MV-4-11 (cell line): ENCODE measurements at regions not wholly inside any gene's neighbourhood (a gene's known extent, or its start where the extent isn't known, plus 50 kb on each side); places are given as distances from the start of the nearest gene placed in this dataset.
A peak's percentile ranks its signal among the peaks of the same experiment; 100 is the strongest.
"Not testable (repeated sequence)": the region's sequence is repeated elsewhere in the genome, so short reads cannot be mapped to it uniquely, and the experiment has no call there.

Experiments used
- DNase-seq: peaks from one replicate; lab custom pipeline; 2025; lab: John Stamatoyannopoulos, UW

- peak; percentile 14 for DNase-seq
Measured at GRCh38 chr12:92061061-92061460, 84.6 kb downstream of the BTG1 start.

- DNase-seq: peak; percentile 86
Measured at GRCh38 chr12:92059960-92060359, 85.7 kb downstream of the BTG1 start.

- no peak for DNase-seq
Measured at GRCh38 chr12:92058664-92059063, 87.0 kb downstream of the BTG1 start.

GRCh38 chr12:92056756-92057155, 88.9 kb downstream of the BTG1 start:
- not testable (repeated sequence) for DNase-seq

- DNase-seq: no peak
Measured at GRCh38 chr12:92056290-92056689, 89.4 kb downstream of the BTG1 start.

GRCh38 chr12:92055877-92056276, 89.8 kb downstream of the BTG1 start:
- no peak for DNase-seq

GRCh38 chr12:92051441-92051840, 94.2 kb downstream of the BTG1 start:
- no peak for DNase-seq

GRCh38 chr12:92049403-92049802, 96.2 kb downstream of the BTG1 start:
- DNase-seq: peak; percentile 87

- DNase-seq: no peak
Measured at GRCh38 chr12:92047393-92047826, 98.2 kb downstream of the BTG1 start.

GRCh38 chr12:92046557-92047392, 98.9 kb downstream of the BTG1 start:
- no peak for DNase-seq

- no peak for DNase-seq
Measured at GRCh38 chr12:92045852-92046251, 99.8 kb downstream of the BTG1 start.

- peak; percentile 29 for DNase-seq
Measured at GRCh38 chr12:92044435-92044834, 101.2 kb downstream of the BTG1 start.

GRCh38 chr12:92042791-92043531, 102.7 kb downstream of the BTG1 start:
- no peak for DNase-seq

- no peak for DNase-seq
Measured at GRCh38 chr12:92041742-92042141, 103.9 kb downstream of the BTG1 start.

- DNase-seq: no peak
Measured at GRCh38 chr12:92039046-92039445, 106.6 kb downstream of the BTG1 start.

GRCh38 chr12:92038476-92038875, 107.2 kb downstream of the BTG1 start:
- DNase-seq: no peak

- no peak for DNase-seq
Measured at GRCh38 chr12:92036771-92037453, 108.7 kb downstream of the BTG1 start.

GRCh38 chr12:92036061-92036620, 109.5 kb downstream of the BTG1 start:
- DNase-seq: no peak

GRCh38 chr12:92035477-92035876, 110.2 kb downstream of the BTG1 start:
- no peak for DNase-seq

- DNase-seq: peak; percentile 4
Measured at GRCh38 chr12:92034858-92035401, 110.7 kb downstream of the BTG1 start.

- DNase-seq: no peak
Measured at GRCh38 chr12:92034083-92034482, 111.6 kb downstream of the BTG1 start.

- DNase-seq: no peak
Measured at GRCh38 chr12:92032965-92033364, 112.7 kb downstream of the BTG1 start.
